OCI-LY7 (cell line): ENCODE measurements at regions not wholly inside any gene's neighbourhood (a gene's known extent, or its start where the extent isn't known, plus 50 kb on each side); places are given as distances from the start of the nearest gene placed in this dataset.

ENCODE experiments used
- CTCF ChIP-seq: fragments of 200-600 bp; sonication (generic); conservative IDR thresholded peaks from 2 replicates; pipeline ENCODE4 v1.5.1; 2014; ENCODE audit warnings: mild to moderate bottlenecking, antibody characterized with exemption, low read length, moderate library complexity, mixed read lengths
- EZH2phosphoT487 ChIP-seq: fragments of 200-600 bp; sonication (generic); IDR thresholded peaks from 2 replicates; pipeline ENCODE4 v1.6.1; 2018; ENCODE audit warnings: low read depth, borderline replicate concordance, mild to moderate bottlenecking, mixed run types, antibody characterized with exemption, low read length, moderate library complexity, mixed read lengths

DNA sequence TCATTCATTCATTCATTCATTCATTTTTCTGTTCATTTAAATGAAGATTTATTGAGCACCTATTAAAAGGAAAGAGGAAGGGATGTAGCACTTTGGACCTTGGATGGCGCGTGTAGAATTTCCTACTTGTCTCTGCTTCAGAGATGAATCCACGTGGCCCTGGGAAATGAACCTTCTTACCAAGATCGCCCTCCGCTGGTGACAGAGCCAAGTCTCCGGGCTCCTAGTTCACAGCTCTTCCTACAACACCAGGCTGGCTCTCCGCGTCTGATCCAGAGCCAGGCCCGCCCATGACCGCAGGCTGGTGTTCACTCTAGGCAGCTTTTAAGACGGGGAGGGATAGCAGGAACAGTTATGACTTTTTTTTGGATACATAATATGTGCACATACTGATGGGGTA is 70.9 kb upstream of the PIWIL1 start:
- 0 out of 2 replicates have a peak, but pooled peaks have one; percentile 17 for TF ChIP-seq CTCF
- no peak for TF ChIP-seq EZH2phosphoT487
